NOMO-1 (cell line): ENCODE measurements at regions not wholly inside any gene's neighbourhood (a gene's known extent, or its start where the extent isn't known, plus 50 kb on each side); places are given as distances from the start of the nearest gene placed in this dataset.
"Not testable (repeated sequence)": the region's sequence is repeated elsewhere in the genome, so short reads cannot be mapped to it uniquely, and the experiment has no call there.

Source experiments
- DNase-seq, 2 experiments: peaks; one replicate each; lab custom pipeline; 2025; ENCODE audit not compliant: unreplicated experiment in 2 of 2; lab: John Stamatoyannopoulos, UW

GRCh38 chr12:89878950-89879349 is 170.3 kb upstream of the ATP2B1 start:
- DNase-seq, result no peak

GRCh38 chr12:89878327-89878726 is 169.7 kb upstream of the ATP2B1 start:
- DNase-seq, result no peak

GRCh38 chr12:89877671-89878070 is 169.0 kb upstream of the ATP2B1 start:
- DNase-seq, result no peak

- DNase-seq, result no peak
Observed at GRCh38 chr12:89877136-89877535, 168.5 kb upstream of the ATP2B1 start.

- no peak for DNase-seq
Observed at GRCh38 chr12:89875809-89876208, 167.2 kb upstream of the ATP2B1 start.

- no peak for DNase-seq
Observed at GRCh38 chr12:89875225-89875624, 166.6 kb upstream of the ATP2B1 start.

GRCh38 chr12:89874146-89874545 is 165.5 kb upstream of the ATP2B1 start:
- DNase-seq, result no peak

GRCh38 chr12:89873745-89874144 is 165.1 kb upstream of the ATP2B1 start:
- DNase-seq, result no peak

- no peak for DNase-seq
Observed at GRCh38 chr12:89872922-89873630, 164.4 kb upstream of the ATP2B1 start.

- no peak for DNase-seq
Observed at GRCh38 chr12:89870413-89871184, 162.0 kb upstream of the ATP2B1 start.

- DNase-seq, result not testable (repeated sequence)
Observed at GRCh38 chr12:89867611-89868010, 159.0 kb upstream of the ATP2B1 start.

GRCh38 chr12:89864411-89864810 is 155.8 kb upstream of the ATP2B1 start:
- no peak for DNase-seq

GRCh38 chr12:89863968-89864367 is 155.3 kb upstream of the ATP2B1 start:
- DNase-seq, result peak in 1 of 2 experiments; percentile 66

- DNase-seq, result peak; percentile 12 to 42
Observed at GRCh38 chr12:89863493-89863938, 154.9 kb upstream of the ATP2B1 start.

- peak; percentile 85 to 95 for DNase-seq
Observed at GRCh38 chr12:89862511-89863445, 154.1 kb upstream of the ATP2B1 start.

- DNase-seq, result no peak
Observed at GRCh38 chr12:89861086-89861485, 152.4 kb upstream of the ATP2B1 start.

GRCh38 chr12:89859508-89860220 is 151.0 kb upstream of the ATP2B1 start:
- DNase-seq, result no peak

GRCh38 chr12:89858718-89859117 is 150.1 kb upstream of the ATP2B1 start:
- peak in 1 of 2 experiments; percentile 11 for DNase-seq

- peak; percentile 81 to 92 for DNase-seq
Observed at GRCh38 chr12:89857652-89858274, 149.1 kb upstream of the ATP2B1 start.

GRCh38 chr12:89856431-89856830 is 147.8 kb upstream of the ATP2B1 start:
- DNase-seq, result peak; percentile 80 to 97
